Tibial artery (tissue), 4 donors: ENCODE measurements at regions not wholly inside any gene's neighbourhood (a gene's known extent, or its start where the extent isn't known, plus 50 kb on each side); places are given as distances from the start of the nearest gene placed in this dataset.

ENCODE experiments used
- DNase-seq, 2 donors: peaks; one replicate each; pipeline ENCODE4 v3.0.0-alpha.2; 2019
- H3K27ac ChIP-seq, 2 donors: fragments of 200-600 bp; sonication (generic) in 1 of 2; 1 replicate in 1 of 2; 2 replicates in 1 of 2; pipeline ENCODE4 v1.5.1; 2018 to 2019; ENCODE audit warnings: mild to moderate bottlenecking in 1 of 2
- H3K27me3 ChIP-seq, 2 donors: fragments of 200-600 bp; sonication (generic) in 1 of 2; one replicate each; pipeline versions ENCODE4 v1.5.1 to v1.6.0; 2016 to 2019
- H3K36me3 ChIP-seq, 3 donors: fragments of 200-600 bp; sonication (generic) in 2 of 3; one replicate each; pipeline ENCODE4 v1.5.1; 2016 to 2019; ENCODE audit warnings: mild to moderate bottlenecking in 2 of 3
- H3K4me1 ChIP-seq, 4 donors: fragments of 200-600 bp; sonication (generic) in 2 of 4; 1 replicate in 3 of 4; 2 replicates in 1 of 4; pipeline ENCODE4 v1.5.1; 2016 to 2019
- H3K4me3 ChIP-seq, 2 donors: fragments of 200-600 bp; sonication (generic) in 1 of 2; 1 replicate in 1 of 2; 2 replicates in 1 of 2; pipeline ENCODE4 v1.5.1; 2018 to 2019; ENCODE audit warnings: mild to moderate bottlenecking in 2 of 2
- H3K9me3 ChIP-seq, 3 donors: fragments of 200-600 bp; sonication (generic) in 1 of 3; one replicate each; pipeline ENCODE4 v1.5.1; 2016 to 2019
- CTCF ChIP-seq, 2 experiments: fragments of 200-600 bp in 1 of 2; fragments of 450-650 bp in 1 of 2; IDR thresholded peaks; one replicate each; pipeline ENCODE4 v1.5.1; 2017 to 2019; ENCODE audit warnings: antibody characterized with exemption in 2 of 2, mild to moderate bottlenecking in 1 of 2, moderate library complexity in 1 of 2
- intact Hi-C: fragments of 100-400 bp; cut with DNase I; formaldehyde crosslinking; loops from one replicate; pipeline ENCODE4 v1.15.0; 2023; ENCODE audit warnings: low total_unique reads

- Histone ChIP-seq H3K4me1 (no peaks in the 10 kb centered on the region), H3K9me3 (no peaks in the 10 kb centered on the region), H3K27me3 (no peaks in the 10 kb centered on the region), H3K27ac (no peak overlapping the region), H3K4me3 (no peak overlapping the region), H3K36me3 (no peaks in the 10 kb centered on the region)
- no peak for TF ChIP-seq CTCF (IDR thresholded peaks at IDR 0.05)
- DNase-seq: no peak
- intact Hi-C loops: no loop called here
These were observed 538.7 kb upstream of the SMIM31 start for GRCh38 chr4:164215113-164215741.

- Histone ChIP-seq H3K36me3 (no peaks in the 10 kb centered on the region), H3K27me3 (no peaks in the 10 kb centered on the region), H3K9me3 (no peaks in the 10 kb centered on the region), H3K4me3 (no peak overlapping the region), H3K4me1 (no peaks in the 10 kb centered on the region), H3K27ac (no peak overlapping the region)
- TF ChIP-seq CTCF (IDR thresholded peaks at IDR 0.05): no peak
- intact Hi-C loops: no loop called here
- no peak for DNase-seq
These were observed 532.3 kb upstream of the SMIM31 start for GRCh38 chr4:164221631-164222030.

- no peak for DNase-seq
- Histone ChIP-seq H3K9me3 (no peaks in the 10 kb centered on the region), H3K27ac (no peak overlapping the region), H3K27me3 (no peaks in the 10 kb centered on the region), H3K4me3 (no peak overlapping the region), H3K4me1 (no peaks in the 10 kb centered on the region), H3K36me3 (no peaks in the 10 kb centered on the region)
- intact Hi-C loops: no loop called here
- TF ChIP-seq CTCF (IDR thresholded peaks at IDR 0.05): no peak
These were observed 529.1 kb upstream of the SMIM31 start for GRCh38 chr4:164224871-164225270.

GRCh38 chr4:164229255-164229654 lies 524.7 kb upstream of the SMIM31 start:
- Histone ChIP-seq H3K4me3 (no peak overlapping the region), H3K27me3 (no peaks in the 10 kb centered on the region), H3K27ac (no peak overlapping the region), H3K36me3 (no peaks in the 10 kb centered on the region), H3K4me1 (no peaks in the 10 kb centered on the region), H3K9me3 (no peaks in the 10 kb centered on the region)
- intact Hi-C loops: no loop called here
- TF ChIP-seq CTCF (IDR thresholded peaks at IDR 0.05): no peak
- DNase-seq: no peak

GRCh38 chr4:164239433-164239832 lies 514.5 kb upstream of the SMIM31 start:
- H3K27ac ChIP-seq: no peak overlapping the region
- no peak for TF ChIP-seq CTCF (IDR thresholded peaks at IDR 0.05)
- no peaks in the 10 kb centered on the region for H3K27me3 ChIP-seq
- no peak overlapping the region for H3K4me3 ChIP-seq
- no peaks in the 10 kb centered on the region for H3K4me1 ChIP-seq
- H3K36me3 ChIP-seq: no peaks in the 10 kb centered on the region
- DNase-seq: no peak
- intact Hi-C loops: no loop called here
- no peaks in the 10 kb centered on the region for H3K9me3 ChIP-seq

- H3K9me3 ChIP-seq: no peaks in the 10 kb centered on the region
- no peak overlapping the region for H3K4me3 ChIP-seq
- TF ChIP-seq CTCF (IDR thresholded peaks at IDR 0.05): no peak
- no peaks in the 10 kb centered on the region for H3K4me1 ChIP-seq
- H3K27ac ChIP-seq: no peak overlapping the region
- DNase-seq: no peak
- no peaks in the 10 kb centered on the region for H3K36me3 ChIP-seq
- no peaks in the 10 kb centered on the region for H3K27me3 ChIP-seq
- intact Hi-C loops: no loop called here
These were observed 514.0 kb upstream of the SMIM31 start for GRCh38 chr4:164239976-164240375.
